Pons (tissue), 1 donor: ENCODE measurements at regions not wholly inside any gene's neighbourhood (a gene's known extent, or its start where the extent isn't known, plus 50 kb on each side); places are given as distances from the start of the nearest gene placed in this dataset.
"Not testable (repeated sequence)": the region's sequence is repeated elsewhere in the genome, so short reads cannot be mapped to it uniquely, and the experiment has no call there.

Experiments used
- DNase-seq: peaks from one replicate; pipeline ENCODE4 v3.0.0-alpha.2; 2016; ENCODE audit warnings: low spot score

DNA sequence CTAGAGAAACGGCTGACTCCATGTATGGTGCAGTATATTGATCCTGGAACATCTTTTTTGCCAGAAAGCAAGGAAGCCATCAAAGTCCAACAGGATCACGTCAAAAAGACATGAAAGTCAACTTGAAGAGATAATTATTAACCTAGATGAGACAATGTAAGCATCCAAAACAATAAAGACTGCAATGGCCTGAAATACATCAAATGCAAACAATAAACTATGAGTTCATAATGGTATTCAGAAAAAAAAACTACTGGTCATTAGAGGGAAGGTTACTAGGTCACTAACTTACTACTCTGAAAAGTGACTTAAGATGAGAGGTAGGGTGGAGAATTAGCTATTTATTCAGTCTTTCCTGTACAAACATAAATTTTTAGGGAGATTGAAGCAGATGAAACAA is 75.3 kb upstream of the OR4F16 start:
- DNase-seq = not testable (repeated sequence)

- not testable (repeated sequence) for DNase-seq
Measured at GRCh38 chr1:771449-771848, 85.0 kb upstream of the OR4F16 start.

DNA sequence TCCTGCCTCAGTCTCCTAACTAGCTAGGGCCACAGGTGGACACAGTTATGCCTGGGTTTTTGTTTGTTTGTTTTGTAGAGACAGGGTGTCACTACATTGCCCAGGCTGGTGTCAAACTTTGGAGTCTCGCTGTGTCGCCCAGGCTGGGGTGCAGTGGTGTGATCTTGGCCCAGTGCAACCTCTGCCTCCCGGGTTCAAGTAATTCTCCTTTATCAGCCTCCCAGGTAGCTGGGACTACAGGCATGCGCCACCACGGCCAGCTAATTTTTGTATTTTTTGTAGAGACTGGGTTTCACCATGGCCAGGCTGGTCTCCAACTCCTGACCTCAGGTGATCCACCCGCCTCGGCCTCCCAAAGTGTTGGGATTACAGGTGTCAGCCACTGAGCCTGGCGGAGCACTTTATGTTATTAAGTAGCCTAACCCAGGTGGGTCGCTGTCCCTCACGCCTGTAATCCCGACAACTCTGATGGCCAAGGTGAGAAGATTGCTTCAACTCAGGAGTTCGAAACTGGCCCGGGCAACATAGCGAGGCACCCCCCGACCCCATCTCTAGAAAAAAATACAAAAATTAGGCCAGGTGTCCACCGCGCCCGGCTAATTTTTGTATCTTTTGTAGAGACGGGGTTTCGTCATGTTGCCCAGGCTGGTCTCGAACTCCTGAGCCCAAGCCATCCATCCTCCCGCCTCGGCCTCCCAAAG is 91.2 kb upstream of the OR4F16 start:
- not testable (repeated sequence) for DNase-seq

- DNase-seq = peak; percentile 99
Measured at GRCh38 chr1:778451-779278, 92.2 kb upstream of the OR4F16 start.

DNA sequence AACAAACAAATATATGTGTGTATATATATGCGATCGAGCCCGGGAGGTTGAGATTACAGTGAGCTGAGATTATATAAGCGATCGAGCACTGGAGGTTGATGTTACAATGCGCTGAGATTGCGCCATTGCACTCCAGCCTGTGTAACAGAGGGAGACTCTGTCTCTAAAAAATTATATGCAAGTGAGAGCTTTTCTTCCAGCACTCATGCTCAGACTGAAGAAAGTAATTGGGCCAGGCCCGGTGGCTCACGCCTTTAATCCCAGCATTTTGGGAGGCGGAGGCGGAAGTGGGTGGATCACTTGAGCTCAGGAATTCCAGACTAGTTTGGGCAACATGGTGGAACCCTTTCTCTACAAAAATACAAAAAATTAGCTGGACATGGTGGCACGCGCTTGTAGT is 93.2 kb upstream of the OR4F16 start:
- DNase-seq = not testable (repeated sequence)

GRCh38 chr1:788835-789234 is 102.4 kb upstream of the OR4F16 start:
- no peak for DNase-seq

DNA sequence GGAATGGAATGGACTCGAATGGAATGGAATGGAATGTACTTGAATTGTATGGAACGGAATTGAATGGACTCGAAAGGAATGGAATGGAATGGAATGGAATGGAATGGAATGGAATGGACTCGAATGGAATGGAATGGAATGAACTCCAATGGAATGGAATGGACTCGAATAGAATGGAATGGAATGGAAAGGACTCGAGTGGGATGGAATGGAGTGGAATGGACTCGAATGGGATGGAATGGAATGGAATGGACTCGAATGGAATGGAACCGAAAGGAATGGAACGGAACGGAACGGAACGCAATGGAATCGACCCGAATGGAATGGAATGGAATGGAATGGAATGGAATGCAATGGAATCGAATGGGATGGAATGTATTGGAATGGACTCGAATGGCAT is 103.2 kb upstream of the OR4F16 start:
- not testable (repeated sequence) for DNase-seq

DNA sequence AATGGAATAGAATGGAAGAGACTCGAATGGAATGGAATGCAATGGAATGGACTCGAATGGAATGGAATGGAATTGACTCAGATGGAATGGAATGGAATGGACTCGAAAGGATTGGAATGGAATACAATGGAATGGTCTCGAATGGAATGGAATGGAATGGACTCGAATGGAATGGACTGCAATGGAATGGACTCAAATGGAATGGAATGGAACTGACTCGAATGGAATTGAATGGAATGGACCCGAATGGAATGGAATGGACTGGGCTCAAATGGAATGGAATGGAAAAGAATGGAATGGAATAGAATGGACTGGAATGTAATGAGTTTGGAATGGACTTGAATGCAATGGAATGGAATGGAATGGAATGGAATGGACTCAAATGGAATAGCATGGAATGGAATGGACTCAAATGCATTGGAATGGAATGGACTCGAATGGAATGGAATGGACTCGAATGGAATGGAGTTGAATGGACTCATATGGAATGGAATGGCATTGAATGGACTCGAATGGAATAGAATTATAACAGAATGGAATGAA is 104.0 kb upstream of the OR4F16 start:
- DNase-seq = not testable (repeated sequence)

GRCh38 chr1:794310-794709 is 107.9 kb upstream of the OR4F16 start:
- not testable (repeated sequence) for DNase-seq

- not testable (repeated sequence) for DNase-seq
Measured at GRCh38 chr1:794918-795584, 108.6 kb upstream of the OR4F16 start.

GRCh38 chr1:797649-798048 is 111.2 kb upstream of the OR4F16 start:
- DNase-seq = not testable (repeated sequence)

- DNase-seq = not testable (repeated sequence)
Measured at GRCh38 chr1:800397-800796, 113.9 kb upstream of the OR4F16 start.

- not testable (repeated sequence) for DNase-seq
Measured at GRCh38 chr1:804378-805115, 118.1 kb upstream of the OR4F16 start.

DNA sequence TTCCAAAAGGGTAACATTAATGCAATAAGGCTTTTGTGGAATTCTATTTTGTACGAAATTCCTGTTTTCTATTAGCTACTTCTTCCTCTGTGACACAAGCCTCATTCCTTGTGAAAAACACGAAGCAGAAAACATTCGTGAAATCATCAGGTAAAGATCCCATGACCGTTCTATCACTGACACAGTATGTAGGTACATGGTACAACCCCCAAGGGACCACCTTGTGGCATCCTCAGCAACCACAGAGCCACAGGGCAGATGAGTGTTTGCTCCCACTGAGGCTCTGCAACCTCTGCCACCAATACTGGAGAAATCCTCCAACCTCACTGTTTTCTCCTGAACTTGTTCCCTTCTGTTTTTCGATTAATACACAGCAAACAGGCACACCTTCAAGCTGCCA is 118.4 kb upstream of the SAMD11 start:
- not testable (repeated sequence) for DNase-seq

- not testable (repeated sequence) for DNase-seq
Measured at GRCh38 chr1:807066-807465, 116.7 kb upstream of the SAMD11 start.

GRCh38 chr1:807699-808390 is 115.9 kb upstream of the SAMD11 start:
- not testable (repeated sequence) for DNase-seq

GRCh38 chr1:810949-811348 is 112.8 kb upstream of the SAMD11 start:
- not testable (repeated sequence) for DNase-seq

GRCh38 chr1:812535-813127 is 111.1 kb upstream of the SAMD11 start:
- not testable (repeated sequence) for DNase-seq

DNA sequence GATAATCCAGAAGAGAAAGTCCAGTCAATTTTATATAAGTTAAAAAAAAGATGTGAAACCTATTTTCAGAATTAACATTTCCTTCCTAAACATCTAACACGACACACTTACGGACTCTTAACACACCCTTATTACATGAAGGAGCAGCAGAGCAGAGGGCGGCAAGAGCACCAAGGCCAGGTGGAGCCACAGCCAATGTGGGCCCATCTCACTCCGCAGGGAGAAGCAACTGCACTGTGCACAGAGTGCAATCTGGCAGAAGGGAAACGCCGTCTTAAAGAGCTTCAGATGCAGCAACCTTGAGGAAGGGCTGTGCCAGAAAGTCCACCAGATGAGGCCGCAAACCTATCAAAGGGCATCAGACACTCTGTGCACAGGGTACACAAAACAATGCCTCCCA is 109.2 kb upstream of the SAMD11 start:
- DNase-seq = not testable (repeated sequence)

GRCh38 chr1:815147-815922 is 108.4 kb upstream of the SAMD11 start:
- not testable (repeated sequence) for DNase-seq
